GM19238 (cell line): ENCODE measurements at regions not wholly inside any gene's neighbourhood (a gene's known extent, or its start where the extent isn't known, plus 50 kb on each side); places are given as distances from the start of the nearest gene placed in this dataset.
"Not testable (repeated sequence)": the region's sequence is repeated elsewhere in the genome, so short reads cannot be mapped to it uniquely, and the experiment has no call there.

Experiments
- DNase-seq: peaks from one replicate; pipeline ENCODE4 v3.0.0; 2011; ENCODE audit warnings: low spot score; ENCODE audit not compliant: insufficient read length

GRCh38 chr1:112093372-112093694, 103.9 kb upstream of the KCND3 start:
- DNase-seq: no peak

DNA sequence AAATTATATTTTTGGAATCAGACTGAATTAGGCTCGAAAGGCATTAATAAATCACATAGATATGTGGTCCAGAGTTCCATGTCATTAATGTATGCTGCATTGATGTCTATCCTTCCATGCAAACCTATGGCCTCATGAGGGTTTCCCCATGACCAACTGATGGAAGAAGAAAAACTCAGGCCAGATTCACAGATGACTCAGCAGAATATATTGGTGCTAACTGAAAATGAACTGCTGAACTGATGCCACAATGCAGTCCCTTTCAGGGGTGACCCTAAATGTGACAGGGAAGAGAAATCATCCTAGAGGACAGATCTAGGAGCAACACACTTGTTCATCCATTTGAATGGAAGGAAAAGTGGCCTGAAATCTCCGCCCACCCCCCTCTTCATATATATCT, 110.5 kb upstream of the KCND3 start:
- DNase-seq: no peak

DNA sequence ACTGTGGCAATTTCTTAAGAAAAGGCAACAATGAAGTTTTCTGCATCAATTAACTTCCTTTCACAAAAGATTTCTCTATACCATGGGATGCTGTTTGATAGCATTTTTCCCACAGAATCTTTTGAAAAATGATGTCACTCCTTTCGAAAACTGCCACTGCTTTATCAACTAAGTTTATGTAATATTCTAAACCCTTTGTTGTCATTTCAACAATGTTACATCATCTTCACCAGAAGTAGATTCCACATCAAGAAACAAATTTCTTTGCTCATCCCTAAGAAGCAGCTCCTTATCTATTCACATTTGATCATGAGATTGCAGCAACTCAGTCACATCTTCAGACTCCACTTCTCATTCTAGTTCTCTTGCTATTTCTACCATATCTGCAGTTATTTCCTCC, 116.1 kb upstream of the KCND3 start:
- DNase-seq: no peak

DNA sequence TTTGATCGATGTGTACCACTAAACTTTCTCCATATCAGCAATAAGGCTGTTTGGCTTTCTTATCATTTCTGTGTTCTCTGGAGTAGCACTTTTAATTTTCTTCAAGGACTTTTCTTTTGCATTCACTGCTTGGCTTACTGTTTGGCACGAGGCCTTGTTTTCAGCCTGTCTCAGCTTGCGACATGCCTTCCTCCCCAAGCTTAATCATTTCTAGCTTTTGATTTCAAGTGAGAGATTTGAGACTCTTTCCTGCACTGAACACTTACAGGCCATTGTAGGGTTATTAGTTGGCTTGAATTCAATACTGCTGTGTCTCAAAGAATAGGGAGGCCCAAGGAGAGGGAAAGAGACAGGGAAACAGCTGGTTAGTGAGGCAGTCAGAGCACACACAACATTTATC, 120.6 kb upstream of the KCND3 start:
- DNase-seq: no peak

GRCh38 chr1:112111734-112112133, 122.3 kb upstream of the KCND3 start:
- DNase-seq: no peak

GRCh38 chr1:112114540-112114939, 125.1 kb upstream of the KCND3 start:
- no peak for DNase-seq

DNA sequence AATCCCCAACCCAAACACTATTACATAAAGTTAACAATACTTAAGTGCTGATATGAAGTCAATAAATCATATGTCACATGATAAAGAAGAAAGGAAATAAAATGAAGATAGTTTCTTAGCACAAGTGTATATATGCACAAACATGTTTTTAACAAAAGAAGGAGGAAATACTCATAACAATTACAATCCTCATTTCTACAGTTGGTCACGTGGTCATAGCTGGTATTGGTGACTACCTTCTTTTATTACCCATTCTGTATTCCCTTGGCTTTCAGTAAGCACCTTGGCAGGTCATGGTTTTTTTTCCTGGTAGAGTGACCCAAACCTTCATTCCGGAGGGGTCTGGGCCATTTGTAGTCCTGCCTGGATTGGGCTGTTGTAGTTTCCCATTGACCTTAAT, 137.1 kb upstream of the KCND3 start:
- no peak for DNase-seq

- not testable (repeated sequence) for DNase-seq
Measured at GRCh38 chr1:112127606-112128005, 138.1 kb upstream of the KCND3 start.

DNA sequence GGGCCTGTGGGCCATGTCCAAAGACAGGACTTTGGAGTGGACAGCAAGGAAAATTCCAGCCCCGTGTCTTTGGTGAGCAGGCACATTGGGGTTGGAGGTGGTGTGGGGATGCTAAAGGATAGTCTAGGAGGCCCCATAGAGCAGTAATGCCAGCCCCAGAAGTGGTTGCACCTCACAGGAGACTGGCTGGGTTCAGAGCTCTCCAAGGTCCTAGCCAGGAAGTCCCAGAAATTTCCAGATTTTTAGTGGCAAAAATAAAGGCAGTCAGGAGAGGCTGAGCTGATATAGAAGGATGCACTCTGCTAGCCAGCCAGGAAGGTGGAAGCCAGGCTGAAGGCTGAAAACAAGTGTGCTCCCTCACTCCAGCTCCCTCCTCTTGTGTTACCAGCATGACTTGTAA, 144.0 kb upstream of the KCND3 start:
- no peak for DNase-seq

DNA sequence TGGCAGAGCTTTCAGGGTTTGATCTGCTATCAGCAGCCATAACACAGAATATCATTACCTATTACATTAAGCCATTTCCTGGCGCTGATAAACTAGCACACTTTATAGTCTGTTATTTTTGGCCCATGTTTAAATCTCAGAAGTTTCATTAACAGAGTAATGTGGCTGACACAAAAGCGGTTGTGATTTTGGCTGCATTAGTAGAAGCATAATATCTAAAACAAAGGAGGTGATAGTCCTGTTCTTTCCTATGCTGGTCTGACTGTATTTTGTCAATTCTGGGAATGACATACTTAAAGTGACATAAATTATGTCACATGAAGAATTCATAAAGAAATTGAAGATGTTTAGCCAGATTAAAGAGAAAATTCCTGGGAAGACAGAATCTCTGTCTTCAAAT, 151.3 kb upstream of the KCND3 start:
- no peak for DNase-seq

DNA sequence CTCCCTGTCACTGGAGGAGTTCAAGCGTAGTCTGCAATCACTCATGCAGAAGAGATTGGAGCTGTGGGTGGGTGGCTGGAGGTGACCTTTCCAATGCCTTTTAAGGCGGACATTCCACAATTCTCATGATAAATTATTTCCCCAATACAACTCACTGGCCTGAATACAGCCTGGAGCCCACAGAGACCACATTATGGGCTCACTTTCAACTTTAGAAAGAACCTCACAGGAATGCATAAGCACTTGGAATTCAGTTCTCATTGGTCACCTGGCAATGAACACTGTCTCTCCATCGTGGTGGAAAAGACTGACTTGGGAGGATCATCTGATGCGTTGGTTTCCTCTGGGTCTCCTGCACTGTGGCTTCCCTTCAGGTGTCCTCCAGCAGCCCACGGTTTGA, 151.8 kb upstream of the KCND3 start:
- DNase-seq: no peak

DNA sequence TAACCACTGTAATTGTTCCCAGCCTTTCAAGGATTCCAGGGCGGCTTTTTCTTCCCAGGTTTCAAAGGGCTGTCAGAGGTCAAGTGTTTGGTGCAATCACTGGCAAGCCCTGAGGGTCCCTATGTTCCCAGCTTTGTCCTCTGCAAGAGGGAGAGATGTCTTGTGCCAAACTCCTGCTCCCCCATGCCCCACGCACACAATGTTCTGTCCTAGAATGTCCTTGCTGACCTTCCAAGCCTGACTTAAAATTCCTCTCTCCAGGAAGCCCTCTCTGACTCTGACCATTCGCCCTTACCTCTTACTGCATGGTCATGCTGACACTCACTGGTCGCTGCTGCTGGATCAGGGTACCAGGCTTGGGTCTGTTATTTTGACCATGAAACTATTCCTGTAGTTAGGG, 152.5 kb upstream of the KCND3 start:
- no peak for DNase-seq

- no peak for DNase-seq
Measured at GRCh38 chr1:112143871-112144441, 154.5 kb upstream of the KCND3 start.

GRCh38 chr1:112144733-112145426, 155.4 kb upstream of the KCND3 start:
- DNase-seq: no peak

GRCh38 chr1:112146201-112146715, 156.8 kb upstream of the KCND3 start:
- no peak for DNase-seq

- not testable (repeated sequence) for DNase-seq
Measured at GRCh38 chr1:112160214-112160613, 170.7 kb upstream of the KCND3 start.

- no peak for DNase-seq
Measured at GRCh38 chr1:112165375-112165774, 175.9 kb upstream of the KCND3 start.

GRCh38 chr1:112169517-112169916, 180.0 kb upstream of the KCND3 start:
- no peak for DNase-seq

DNA sequence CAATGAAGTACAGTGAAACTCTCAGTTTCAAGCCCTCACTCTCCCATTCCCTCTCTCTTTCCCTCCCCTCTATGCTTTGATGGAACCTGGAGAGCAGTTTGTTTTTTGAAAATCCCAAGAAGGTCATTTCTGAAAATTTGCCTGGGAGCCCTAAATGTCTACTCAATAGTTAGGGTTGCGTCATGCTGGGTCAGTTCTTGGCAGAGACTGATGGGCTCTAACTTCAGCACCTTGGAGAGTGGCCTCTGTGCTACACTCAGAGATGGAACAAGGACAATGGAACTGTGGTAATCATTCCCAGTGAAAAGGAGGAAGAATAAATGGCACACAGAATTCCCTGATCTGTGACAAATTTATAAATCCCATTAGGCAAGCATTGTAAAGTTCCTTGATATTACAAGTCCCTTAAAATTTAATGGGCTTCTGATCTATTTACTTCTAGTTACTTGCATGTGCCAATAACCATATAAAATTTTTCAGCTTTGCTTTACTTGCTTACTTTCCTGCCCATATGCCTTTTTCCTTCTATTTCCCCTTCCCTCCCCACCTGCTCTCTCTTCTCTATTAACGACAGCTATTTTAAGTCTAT, 182.9 kb upstream of the KCND3 start:
- DNase-seq: no peak

- no peak for DNase-seq
Measured at GRCh38 chr1:112177314-112177713, 187.8 kb upstream of the KCND3 start.

- DNase-seq: no peak
Measured at GRCh38 chr1:112188611-112189010, 199.1 kb upstream of the KCND3 start.

DNA sequence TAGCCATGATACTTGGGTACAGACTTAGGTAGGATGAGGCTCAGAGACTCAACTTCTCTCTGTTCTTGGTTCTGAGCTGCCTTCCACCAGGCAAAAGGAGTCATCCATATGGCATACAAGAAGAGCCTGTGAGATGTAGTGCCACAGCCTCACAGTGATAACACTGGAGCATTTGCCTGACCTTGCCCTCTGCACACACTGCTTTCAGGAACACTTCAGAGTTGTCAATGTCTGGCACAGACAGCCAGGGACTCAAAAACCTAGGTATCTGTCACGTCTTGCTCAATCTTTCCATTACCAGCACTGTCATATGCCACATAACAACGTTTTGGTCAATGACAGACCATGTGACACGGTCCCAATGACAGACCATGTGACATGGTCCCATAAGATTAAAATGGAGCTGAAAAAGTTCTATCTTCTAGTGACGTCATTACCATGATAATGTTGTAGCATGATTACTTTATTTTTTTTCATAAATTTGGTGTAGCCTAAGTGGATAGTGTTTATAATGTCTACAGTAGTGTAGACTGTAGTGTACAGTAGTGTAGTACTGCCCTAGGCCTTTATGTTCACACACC, 199.9 kb upstream of the CTTNBP2NL start:
- DNase-seq: no peak

GRCh38 chr1:112196731-112197130, 199.3 kb upstream of the CTTNBP2NL start:
- DNase-seq: no peak
